B cell (primary cell): ENCODE measurements at regions not wholly inside any gene's neighbourhood (a gene's known extent, or its start where the extent isn't known, plus 50 kb on each side); places are given as distances from the start of the nearest gene placed in this dataset.

Experiments
- CTCF ChIP-seq: fragments of 200-600 bp; IDR thresholded peaks from one replicate; pipeline ENCODE4 v1.8.0; 2022; ENCODE audit warnings: antibody characterized with exemption, mild to moderate bottlenecking
- EZH2 ChIP-seq: IDR thresholded peaks from 2 replicates; pipeline ENCODE4 v1.6.1; 2012; ENCODE audit warnings: borderline replicate concordance, low read depth, mild to moderate bottlenecking, moderate library complexity, low read length; ENCODE audit not compliant: insufficient read depth, poor library complexity, severe bottlenecking

DNA sequence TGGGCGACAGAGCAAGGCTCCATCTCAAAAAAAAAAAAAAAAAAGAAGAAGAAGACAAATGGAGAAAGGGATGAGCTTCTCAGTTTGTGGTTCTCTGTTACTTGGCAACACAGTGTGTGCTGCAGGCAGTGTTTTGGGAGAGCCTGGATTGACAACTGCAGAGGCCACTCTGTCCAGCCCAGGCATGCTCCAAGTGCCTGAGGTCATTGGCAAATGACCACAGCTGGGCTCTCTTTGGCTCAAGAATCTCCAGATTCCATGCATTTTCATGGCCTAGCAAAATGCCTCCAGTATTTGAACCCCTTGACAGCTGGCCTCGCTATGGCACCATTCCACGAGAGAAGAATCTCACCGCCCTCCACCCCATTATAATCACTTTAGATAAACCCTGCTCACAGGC lies 126.2 kb downstream of the ANKRD60 start:
- no peak for TF ChIP-seq CTCF
- no peak for TF ChIP-seq EZH2
